Thyroid gland (tissue), 4 donors: ENCODE measurements at regions not wholly inside any gene's neighbourhood (a gene's known extent, or its start where the extent isn't known, plus 50 kb on each side); places are given as distances from the start of the nearest gene placed in this dataset.

Experiments used
- CTCF ChIP-seq, 6 experiments: fragments of 200-600 bp in 3 of 6; fragments of 450-650 bp in 3 of 6; sonication (generic) in 3 of 6; IDR thresholded peaks; one replicate each; pipeline ENCODE4 v1.5.1; 2016 to 2019; ENCODE audit warnings: antibody characterized with exemption in 6 of 6, mild to moderate bottlenecking in 2 of 6, inconsistent platforms in 1 of 6, moderate library complexity in 1 of 6
- POLR2A ChIP-seq, 2 donors: fragments of 450-650 bp; IDR thresholded peaks; one replicate each; pipeline ENCODE4 v1.6.1; 2017; ENCODE audit warnings: antibody characterized with exemption in 2 of 2, mild to moderate bottlenecking in 2 of 2, moderate library complexity in 1 of 2

GRCh38 chr4:111483375-111484169 is 661.7 kb upstream of the FAM241A start:
- TF ChIP-seq CTCF (IDR thresholded peaks at IDR 0.05) (no peak), POLR2A (IDR thresholded peaks at IDR 0.05) (no peak)
